ENCODE measurements at regions not wholly inside any gene's neighbourhood (a gene's known extent, or its start where the extent isn't known, plus 50 kb on each side); places are given as distances from the start of the nearest gene placed in this dataset.

GRCh38 chr9:129382281-129383018 is 204.4 kb upstream of the IER5L start:
- DNase-seq (ENCODE audit: low spot score), result no peak

GRCh38 chr9:129381481-129381957 is 203.5 kb upstream of the IER5L start:
- DNase-seq (ENCODE audit: low spot score), result no peak

GRCh38 chr9:129380961-129381401 is 202.9 kb upstream of the IER5L start:
- no peak for DNase-seq (ENCODE audit: low spot score)

GRCh38 chr9:129379886-129380285 is 201.8 kb upstream of the IER5L start:
- DNase-seq (ENCODE audit: low spot score), result no peak

GRCh38 chr9:129379181-129379836 is 201.2 kb upstream of the IER5L start:
- DNase-seq (ENCODE audit: low spot score), result no peak

- DNase-seq (ENCODE audit: low spot score), result no peak
These were observed 200.0 kb upstream of the IER5L start for GRCh38 chr9:129377931-129378661.

- DNase-seq (ENCODE audit: low spot score), result no peak
These were observed 199.1 kb upstream of the IER5L start for GRCh38 chr9:129377181-129377580.

GRCh38 chr9:129375845-129376244 is 197.8 kb upstream of the IER5L start:
- no peak for DNase-seq (ENCODE audit: low spot score)

GRCh38 chr9:129374651-129375050 is 196.6 kb upstream of the IER5L start:
- no peak for DNase-seq (ENCODE audit: low spot score)

- DNase-seq (ENCODE audit: low spot score), result no peak
These were observed 196.2 kb upstream of the IER5L start for GRCh38 chr9:129374231-129374630.

- no peak for DNase-seq (ENCODE audit: low spot score)
These were observed 195.3 kb upstream of the IER5L start for GRCh38 chr9:129373361-129373760.

- DNase-seq (ENCODE audit: low spot score), result no peak
These were observed 192.7 kb upstream of the IER5L start for GRCh38 chr9:129370770-129371169.

GRCh38 chr9:129368444-129368978 is 190.4 kb upstream of the IER5L start:
- no peak for DNase-seq (ENCODE audit: low spot score)

- DNase-seq (ENCODE audit: low spot score), result no peak
These were observed 189.2 kb upstream of the IER5L start for GRCh38 chr9:129367287-129367686.

GRCh38 chr9:129365196-129365595 is 187.1 kb upstream of the IER5L start:
- DNase-seq (ENCODE audit: low spot score), result no peak

GRCh38 chr9:129363216-129363873 is 185.3 kb upstream of the IER5L start:
- no peak for DNase-seq (ENCODE audit: low spot score)

- DNase-seq (ENCODE audit: low spot score), result no peak
These were observed 184.4 kb upstream of the IER5L start for GRCh38 chr9:129362287-129363000.

- DNase-seq (ENCODE audit: low spot score), result no peak
These were observed 183.1 kb upstream of the IER5L start for GRCh38 chr9:129361196-129361595.

GRCh38 chr9:129359916-129360536 is 182.0 kb upstream of the IER5L start:
- no peak for DNase-seq (ENCODE audit: low spot score)

- no peak for DNase-seq (ENCODE audit: low spot score)
These were observed 181.2 kb upstream of the IER5L start for GRCh38 chr9:129359162-129359811.
